DND-41 (cell line): ENCODE measurements at regions not wholly inside any gene's neighbourhood (a gene's known extent, or its start where the extent isn't known, plus 50 kb on each side); places are given as distances from the start of the nearest gene placed in this dataset.

Experiments
- EZH2 ChIP-seq: IDR thresholded peaks from 3 replicates; pipeline ENCODE4 v1.6.1; 2012; ENCODE audit warnings: borderline replicate concordance, low read depth, mild to moderate bottlenecking, moderate library complexity, low read length, inconsistent platforms; ENCODE audit not compliant: severe bottlenecking
- TF ChIP-seq, protein P1 (sequence below): IDR thresholded peaks from 2 replicates; pipeline ENCODE4 v1.5.1; 2012; ENCODE audit warnings: borderline replicate concordance, low read length, moderate library complexity, mild to moderate bottlenecking; ENCODE audit not compliant: poor library complexity, severe bottlenecking; ENCODE audit errors: extremely low read depth

DNA sequence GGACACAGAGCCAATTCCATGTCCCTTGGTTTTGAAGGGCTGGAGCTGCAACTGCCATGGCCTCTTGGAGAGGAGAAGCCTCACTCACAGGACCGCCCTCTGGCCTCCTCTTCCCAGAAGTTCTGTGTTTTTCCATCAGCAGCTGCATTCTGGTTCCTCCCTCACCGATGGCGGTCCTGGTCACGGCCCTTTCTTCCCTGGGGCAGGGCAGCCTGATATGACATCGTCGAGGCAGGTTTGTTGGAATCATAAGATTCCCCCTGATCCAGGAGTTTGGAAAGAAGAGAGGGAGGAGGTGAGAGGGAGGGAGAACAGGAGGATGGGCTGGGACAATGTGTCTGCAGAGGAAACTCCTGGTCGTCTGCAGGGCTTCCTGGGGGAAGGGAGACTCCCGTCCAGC lies 82.7 kb upstream of the PDZD8 start:
- TF ChIP-seq, protein P1, sequence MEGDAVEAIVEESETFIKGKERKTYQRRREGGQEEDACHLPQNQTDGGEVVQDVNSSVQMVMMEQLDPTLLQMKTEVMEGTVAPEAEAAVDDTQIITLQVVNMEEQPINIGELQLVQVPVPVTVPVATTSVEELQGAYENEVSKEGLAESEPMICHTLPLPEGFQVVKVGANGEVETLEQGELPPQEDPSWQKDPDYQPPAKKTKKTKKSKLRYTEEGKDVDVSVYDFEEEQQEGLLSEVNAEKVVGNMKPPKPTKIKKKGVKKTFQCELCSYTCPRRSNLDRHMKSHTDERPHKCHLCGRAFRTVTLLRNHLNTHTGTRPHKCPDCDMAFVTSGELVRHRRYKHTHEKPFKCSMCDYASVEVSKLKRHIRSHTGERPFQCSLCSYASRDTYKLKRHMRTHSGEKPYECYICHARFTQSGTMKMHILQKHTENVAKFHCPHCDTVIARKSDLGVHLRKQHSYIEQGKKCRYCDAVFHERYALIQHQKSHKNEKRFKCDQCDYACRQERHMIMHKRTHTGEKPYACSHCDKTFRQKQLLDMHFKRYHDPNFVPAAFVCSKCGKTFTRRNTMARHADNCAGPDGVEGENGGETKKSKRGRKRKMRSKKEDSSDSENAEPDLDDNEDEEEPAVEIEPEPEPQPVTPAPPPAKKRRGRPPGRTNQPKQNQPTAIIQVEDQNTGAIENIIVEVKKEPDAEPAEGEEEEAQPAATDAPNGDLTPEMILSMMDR: no peak
- TF ChIP-seq EZH2: no peak
